ENCODE measurements at regions not wholly inside any gene's neighbourhood (a gene's known extent, or its start where the extent isn't known, plus 50 kb on each side); places are given as distances from the start of the nearest gene placed in this dataset.
"Not testable (repeated sequence)": the region's sequence is repeated elsewhere in the genome, so short reads cannot be mapped to it uniquely, and the experiment has no call there.

DNA sequence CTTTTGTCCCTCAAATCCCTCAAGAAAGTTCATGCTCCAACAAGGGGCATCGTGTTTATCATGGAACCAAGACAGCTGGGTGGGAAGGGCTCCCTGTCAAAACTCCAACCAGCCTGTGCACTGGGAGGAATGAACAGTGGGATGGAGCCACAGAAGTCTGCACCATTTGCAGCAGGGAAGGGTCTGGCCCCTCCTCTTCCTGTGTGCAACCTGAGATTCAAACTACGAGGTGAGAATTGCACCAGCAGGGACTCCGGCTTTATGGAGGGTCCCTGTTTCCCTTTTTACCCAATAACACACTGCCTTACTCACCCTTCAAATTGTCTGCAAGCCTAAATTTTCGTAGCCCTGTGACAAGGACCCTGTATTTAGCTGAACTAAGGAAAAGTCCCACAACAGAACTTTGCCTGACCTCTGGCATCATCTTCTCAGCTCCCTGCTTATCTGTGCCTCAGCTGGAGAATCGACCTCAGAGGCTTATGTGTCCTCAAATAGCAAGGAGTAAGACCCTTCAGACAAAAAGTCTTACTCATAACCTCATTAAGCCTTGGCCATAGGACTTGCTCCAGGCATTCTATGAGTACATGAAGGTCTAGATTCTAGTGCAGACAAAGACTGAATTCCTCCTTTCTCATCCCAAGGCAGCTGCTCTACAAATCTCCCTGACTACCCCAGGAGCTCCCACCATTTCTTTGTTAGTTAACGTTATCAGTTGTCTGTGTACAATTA is 178.3 kb upstream of the SERPINE2 start:
- Histone ChIP-seq H3K4me1 (ENCODE audit: control insufficient read depth in 1 of 2, insufficient read depth in 2 of 2, low read length in 2 of 2) (no peaks in the 10 kb centered on the region), H3K27ac (ENCODE audit: low read depth, low read length) (no peak overlapping the region), H3K27me3 (ENCODE audit: control insufficient read depth in 1 of 2, insufficient read depth in 2 of 2, low read length in 2 of 2) (peaks cover 0 to 3% of the 10 kb centered on the region in 2 donors), H3K36me3 (ENCODE audit: control insufficient read depth in 1 of 2, insufficient read depth in 2 of 2, low read length in 2 of 2) (no peaks in the 10 kb centered on the region), H3K4me3 (ENCODE audit: low read depth in 1 of 2, low read length in 2 of 2) (no peak overlapping the region), H3K9ac (ENCODE audit: low read depth in 1 of 2, low read length in 2 of 2) (no peak overlapping the region), H3K9me3 (ENCODE audit: control insufficient read depth in 1 of 2, low read length in 2 of 2) (no peaks in the 10 kb centered on the region)

DNA sequence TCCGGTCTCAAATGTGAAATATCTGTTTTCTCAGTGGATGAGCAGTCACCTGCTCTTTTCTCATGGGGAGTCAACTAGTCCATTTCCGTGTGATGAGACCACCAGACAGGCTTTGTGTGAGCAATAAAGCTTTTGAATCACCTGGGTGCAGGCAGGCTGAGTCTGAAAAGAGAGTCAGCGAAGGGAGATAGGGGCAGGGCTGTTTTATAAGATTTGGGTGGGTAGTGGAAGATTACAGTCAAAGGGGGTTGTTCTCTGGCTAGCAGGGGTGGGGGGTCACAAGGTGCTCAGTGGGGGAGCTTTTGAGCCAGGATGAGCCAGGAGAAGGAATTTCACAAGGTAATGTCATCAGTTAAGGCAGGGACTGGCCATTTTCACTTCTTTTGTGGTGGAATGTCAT is 176.5 kb upstream of the SERPINE2 start:
- not testable (repeated sequence) for H3K36me3 ChIP-seq (ENCODE audit: control insufficient read depth in 1 of 2, insufficient read depth in 2 of 2, low read length in 2 of 2); H3K9ac ChIP-seq (ENCODE audit: low read depth in 1 of 2, low read length in 2 of 2)

GRCh38 chr2:224213396-224213795 is 174.3 kb upstream of the SERPINE2 start:
- no peaks in the 10 kb centered on the region for H3K36me3 ChIP-seq (ENCODE audit: control insufficient read depth in 1 of 2, insufficient read depth in 2 of 2, low read length in 2 of 2)

More for the DNA sequence above, 176.5 kb upstream of the SERPINE2 start:
- not testable (repeated sequence) for H3K4me1 ChIP-seq (ENCODE audit: control insufficient read depth in 1 of 2, insufficient read depth in 2 of 2, low read length in 2 of 2); H3K9me3 ChIP-seq (ENCODE audit: control insufficient read depth in 1 of 2, low read length in 2 of 2); H3K27ac ChIP-seq (ENCODE audit: low read depth, low read length); H3K4me3 ChIP-seq (ENCODE audit: low read depth in 1 of 2, low read length in 2 of 2); H3K27me3 ChIP-seq (ENCODE audit: control insufficient read depth in 1 of 2, insufficient read depth in 2 of 2, low read length in 2 of 2)

GRCh38 chr2:224211791-224212190 is 172.7 kb upstream of the SERPINE2 start:
- H3K36me3 ChIP-seq (ENCODE audit: control insufficient read depth in 1 of 2, insufficient read depth in 2 of 2, low read length in 2 of 2) = no peaks in the 10 kb centered on the region

More at GRCh38 chr2:224213396-224213795, 174.3 kb upstream of the SERPINE2 start:
- no peak overlapping the region for H3K4me3 ChIP-seq (ENCODE audit: low read depth in 1 of 2, low read length in 2 of 2)
- no peaks in the 10 kb centered on the region for H3K27me3 ChIP-seq (ENCODE audit: control insufficient read depth in 1 of 2, insufficient read depth in 2 of 2, low read length in 2 of 2)
- H3K9me3 ChIP-seq (ENCODE audit: control insufficient read depth in 1 of 2, low read length in 2 of 2) = no peaks in the 10 kb centered on the region
- no peaks in the 10 kb centered on the region for H3K4me1 ChIP-seq (ENCODE audit: control insufficient read depth in 1 of 2, insufficient read depth in 2 of 2, low read length in 2 of 2)
- H3K27ac ChIP-seq (ENCODE audit: low read depth, low read length) = no peak overlapping the region
- H3K9ac ChIP-seq (ENCODE audit: low read depth in 1 of 2, low read length in 2 of 2) = no peak overlapping the region

DNA sequence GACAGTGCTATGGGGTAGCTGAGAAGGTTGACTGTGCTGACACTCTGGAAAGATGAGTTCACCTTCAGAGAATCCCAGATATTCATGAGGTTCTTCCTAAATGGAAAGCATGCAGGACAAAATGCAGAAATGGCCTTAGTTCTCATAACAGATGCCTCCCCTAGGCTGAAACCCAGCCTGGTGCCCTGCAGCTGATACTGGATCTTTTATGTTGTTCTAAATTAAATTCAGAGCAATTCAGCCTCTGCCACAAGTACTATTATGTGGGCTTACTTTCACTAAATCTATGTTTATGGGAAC is 172.0 kb upstream of the SERPINE2 start:
- Histone ChIP-seq H3K4me3 (ENCODE audit: low read depth in 1 of 2, low read length in 2 of 2) (no peak overlapping the region), H3K27me3 (ENCODE audit: control insufficient read depth in 1 of 2, insufficient read depth in 2 of 2, low read length in 2 of 2) (no peaks in the 10 kb centered on the region), H3K4me1 (ENCODE audit: control insufficient read depth in 1 of 2, insufficient read depth in 2 of 2, low read length in 2 of 2) (no peaks in the 10 kb centered on the region), H3K9me3 (ENCODE audit: control insufficient read depth in 1 of 2, low read length in 2 of 2) (no peaks in the 10 kb centered on the region), H3K9ac (ENCODE audit: low read depth in 1 of 2, low read length in 2 of 2) (no peak overlapping the region), H3K27ac (ENCODE audit: low read depth, low read length) (no peak overlapping the region), H3K36me3 (ENCODE audit: control insufficient read depth in 1 of 2, insufficient read depth in 2 of 2, low read length in 2 of 2) (no peaks in the 10 kb centered on the region)

More at GRCh38 chr2:224211791-224212190, 172.7 kb upstream of the SERPINE2 start:
- Histone ChIP-seq H3K27ac (ENCODE audit: low read depth, low read length) (no peak overlapping the region), H3K9ac (ENCODE audit: low read depth in 1 of 2, low read length in 2 of 2) (no peak overlapping the region), H3K4me1 (ENCODE audit: control insufficient read depth in 1 of 2, insufficient read depth in 2 of 2, low read length in 2 of 2) (no peaks in the 10 kb centered on the region), H3K27me3 (ENCODE audit: control insufficient read depth in 1 of 2, insufficient read depth in 2 of 2, low read length in 2 of 2) (no peaks in the 10 kb centered on the region), H3K9me3 (ENCODE audit: control insufficient read depth in 1 of 2, low read length in 2 of 2) (no peaks in the 10 kb centered on the region), H3K4me3 (ENCODE audit: low read depth in 1 of 2, low read length in 2 of 2) (no peak overlapping the region)

GRCh38 chr2:224210286-224211180 is 171.4 kb upstream of the SERPINE2 start:
- Histone ChIP-seq H3K27ac (ENCODE audit: low read depth, low read length) (no peak overlapping the region), H3K9me3 (ENCODE audit: control insufficient read depth in 1 of 2, low read length in 2 of 2) (no peaks in the 10 kb centered on the region), H3K9ac (ENCODE audit: low read depth in 1 of 2, low read length in 2 of 2) (no peak overlapping the region), H3K4me3 (ENCODE audit: low read depth in 1 of 2, low read length in 2 of 2) (no peak overlapping the region), H3K27me3 (ENCODE audit: control insufficient read depth in 1 of 2, insufficient read depth in 2 of 2, low read length in 2 of 2) (no peaks in the 10 kb centered on the region), H3K36me3 (ENCODE audit: control insufficient read depth in 1 of 2, insufficient read depth in 2 of 2, low read length in 2 of 2) (no peaks in the 10 kb centered on the region), H3K4me1 (ENCODE audit: control insufficient read depth in 1 of 2, insufficient read depth in 2 of 2, low read length in 2 of 2) (no peaks in the 10 kb centered on the region)

GRCh38 chr2:224209555-224210285 is 170.6 kb upstream of the SERPINE2 start:
- Histone ChIP-seq H3K4me1 (ENCODE audit: control insufficient read depth in 1 of 2, insufficient read depth in 2 of 2, low read length in 2 of 2) (no peaks in the 10 kb centered on the region), H3K27ac (ENCODE audit: low read depth, low read length) (no peak overlapping the region), H3K4me3 (ENCODE audit: low read depth in 1 of 2, low read length in 2 of 2) (no peak overlapping the region), H3K36me3 (ENCODE audit: control insufficient read depth in 1 of 2, insufficient read depth in 2 of 2, low read length in 2 of 2) (no peaks in the 10 kb centered on the region), H3K9ac (ENCODE audit: low read depth in 1 of 2, low read length in 2 of 2) (no peak overlapping the region), H3K9me3 (ENCODE audit: control insufficient read depth in 1 of 2, low read length in 2 of 2) (no peaks in the 10 kb centered on the region), H3K27me3 (ENCODE audit: control insufficient read depth in 1 of 2, insufficient read depth in 2 of 2, low read length in 2 of 2) (no peaks in the 10 kb centered on the region)

GRCh38 chr2:224208443-224208842 is 169.4 kb upstream of the SERPINE2 start:
- no peaks in the 10 kb centered on the region for H3K9me3 ChIP-seq (ENCODE audit: control insufficient read depth in 1 of 2, low read length in 2 of 2)
- no peak overlapping the region for H3K9ac ChIP-seq (ENCODE audit: low read depth in 1 of 2, low read length in 2 of 2)
- no peaks in the 10 kb centered on the region for H3K4me1 ChIP-seq (ENCODE audit: control insufficient read depth in 1 of 2, insufficient read depth in 2 of 2, low read length in 2 of 2)
- no peaks in the 10 kb centered on the region for H3K36me3 ChIP-seq (ENCODE audit: control insufficient read depth in 1 of 2, insufficient read depth in 2 of 2, low read length in 2 of 2)
- H3K27me3 ChIP-seq (ENCODE audit: control insufficient read depth in 1 of 2, insufficient read depth in 2 of 2, low read length in 2 of 2) = no peaks in the 10 kb centered on the region
- no peak overlapping the region for H3K27ac ChIP-seq (ENCODE audit: low read depth, low read length)
- H3K4me3 ChIP-seq (ENCODE audit: low read depth in 1 of 2, low read length in 2 of 2) = no peak overlapping the region

DNA sequence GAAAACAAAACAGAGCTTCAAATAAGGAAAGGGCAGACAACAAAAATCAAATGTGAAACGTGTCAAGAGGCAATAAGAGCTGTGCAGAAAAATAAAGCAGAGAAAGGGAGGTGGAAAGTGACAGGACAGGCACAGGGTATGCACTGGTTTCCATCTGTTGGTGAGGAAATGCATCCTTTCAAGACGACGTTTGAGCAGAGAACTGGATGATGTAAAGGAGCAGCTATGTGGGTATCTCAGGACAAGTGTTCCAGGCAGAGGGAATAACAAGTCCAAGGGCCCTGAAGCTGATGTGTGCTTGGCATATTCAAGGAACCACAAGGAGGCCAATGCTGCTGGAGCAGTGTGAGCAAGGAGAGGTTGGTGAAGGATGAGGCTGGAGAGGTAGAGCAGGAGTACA is 168.9 kb upstream of the SERPINE2 start:
- Histone ChIP-seq H3K27ac (ENCODE audit: low read depth, low read length) (no peak overlapping the region), H3K9me3 (ENCODE audit: control insufficient read depth in 1 of 2, low read length in 2 of 2) (no peaks in the 10 kb centered on the region), H3K4me3 (ENCODE audit: low read depth in 1 of 2, low read length in 2 of 2) (no peak overlapping the region), H3K9ac (ENCODE audit: low read depth in 1 of 2, low read length in 2 of 2) (no peak overlapping the region), H3K36me3 (ENCODE audit: control insufficient read depth in 1 of 2, insufficient read depth in 2 of 2, low read length in 2 of 2) (no peaks in the 10 kb centered on the region), H3K4me1 (ENCODE audit: control insufficient read depth in 1 of 2, insufficient read depth in 2 of 2, low read length in 2 of 2) (no peaks in the 10 kb centered on the region), H3K27me3 (ENCODE audit: control insufficient read depth in 1 of 2, insufficient read depth in 2 of 2, low read length in 2 of 2) (no peaks in the 10 kb centered on the region)

GRCh38 chr2:224206816-224207215 is 167.7 kb upstream of the SERPINE2 start:
- Histone ChIP-seq H3K4me1 (ENCODE audit: control insufficient read depth in 1 of 2, insufficient read depth in 2 of 2, low read length in 2 of 2) (no peaks in the 10 kb centered on the region), H3K9me3 (ENCODE audit: control insufficient read depth in 1 of 2, low read length in 2 of 2) (no peaks in the 10 kb centered on the region), H3K4me3 (ENCODE audit: low read depth in 1 of 2, low read length in 2 of 2) (no peak overlapping the region), H3K36me3 (ENCODE audit: control insufficient read depth in 1 of 2, insufficient read depth in 2 of 2, low read length in 2 of 2) (no peaks in the 10 kb centered on the region), H3K27ac (ENCODE audit: low read depth, low read length) (no peak overlapping the region), H3K27me3 (ENCODE audit: control insufficient read depth in 1 of 2, insufficient read depth in 2 of 2, low read length in 2 of 2) (no peaks in the 10 kb centered on the region), H3K9ac (ENCODE audit: low read depth in 1 of 2, low read length in 2 of 2) (no peak overlapping the region)

All from duodenal mucosa (tissue), 2 donors.